ENCODE measurements at regions not wholly inside any gene's neighbourhood (a gene's known extent, or its start where the extent isn't known, plus 50 kb on each side); places are given as distances from the start of the nearest gene placed in this dataset.

- no peak for DNase-seq (ENCODE audit: low read depth)
- no peak overlapping the region for H3K4me3 ChIP-seq (ENCODE audit: control insufficient read depth, low read depth, low read length)
- TF ChIP-seq, protein P1, sequence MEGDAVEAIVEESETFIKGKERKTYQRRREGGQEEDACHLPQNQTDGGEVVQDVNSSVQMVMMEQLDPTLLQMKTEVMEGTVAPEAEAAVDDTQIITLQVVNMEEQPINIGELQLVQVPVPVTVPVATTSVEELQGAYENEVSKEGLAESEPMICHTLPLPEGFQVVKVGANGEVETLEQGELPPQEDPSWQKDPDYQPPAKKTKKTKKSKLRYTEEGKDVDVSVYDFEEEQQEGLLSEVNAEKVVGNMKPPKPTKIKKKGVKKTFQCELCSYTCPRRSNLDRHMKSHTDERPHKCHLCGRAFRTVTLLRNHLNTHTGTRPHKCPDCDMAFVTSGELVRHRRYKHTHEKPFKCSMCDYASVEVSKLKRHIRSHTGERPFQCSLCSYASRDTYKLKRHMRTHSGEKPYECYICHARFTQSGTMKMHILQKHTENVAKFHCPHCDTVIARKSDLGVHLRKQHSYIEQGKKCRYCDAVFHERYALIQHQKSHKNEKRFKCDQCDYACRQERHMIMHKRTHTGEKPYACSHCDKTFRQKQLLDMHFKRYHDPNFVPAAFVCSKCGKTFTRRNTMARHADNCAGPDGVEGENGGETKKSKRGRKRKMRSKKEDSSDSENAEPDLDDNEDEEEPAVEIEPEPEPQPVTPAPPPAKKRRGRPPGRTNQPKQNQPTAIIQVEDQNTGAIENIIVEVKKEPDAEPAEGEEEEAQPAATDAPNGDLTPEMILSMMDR (conservative IDR thresholded peaks at IDR 0.05; ENCODE audit: control insufficient read depth, insufficient read depth, low read depth, low read length) = no peak
These were observed 389.1 kb upstream of the PCDH7 start for GRCh38 chr4:30330894-30331652.

DNA sequence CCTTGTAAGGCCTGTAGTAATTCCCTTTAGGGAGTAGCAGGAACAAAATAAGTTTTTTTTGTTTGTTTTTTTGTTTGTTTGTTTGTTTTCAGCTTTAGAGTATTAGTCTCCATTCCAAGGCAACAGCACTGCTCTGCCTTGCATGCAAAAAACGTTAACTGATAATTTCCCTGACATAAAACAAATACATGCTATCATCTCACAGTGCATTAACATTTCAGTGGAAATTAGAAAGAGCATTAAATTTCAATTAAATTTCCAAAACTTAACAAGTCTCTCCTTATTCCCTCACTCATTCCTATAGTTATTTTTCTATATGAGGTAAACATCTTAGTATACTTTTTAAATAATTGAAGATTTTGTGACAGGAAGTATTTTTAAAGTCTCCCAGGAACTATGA lies 378.4 kb upstream of the PCDH7 start:
- H3K4me3 ChIP-seq (ENCODE audit: control insufficient read depth, low read depth, low read length) = no peak overlapping the region
- no peak for DNase-seq (ENCODE audit: low read depth)
- TF ChIP-seq, protein P1 (conservative IDR thresholded peaks at IDR 0.05; ENCODE audit: control insufficient read depth, insufficient read depth, low read depth, low read length) = no peak

GRCh38 chr4:30350288-30350687 lies 369.9 kb upstream of the PCDH7 start:
- no peak for DNase-seq (ENCODE audit: low read depth)
- TF ChIP-seq, protein P1 (conservative IDR thresholded peaks at IDR 0.05; ENCODE audit: control insufficient read depth, insufficient read depth, low read depth, low read length) = no peak
- no peak overlapping the region for H3K4me3 ChIP-seq (ENCODE audit: control insufficient read depth, low read depth, low read length)

- no peak for DNase-seq (ENCODE audit: low read depth)
- TF ChIP-seq, protein P1 (conservative IDR thresholded peaks at IDR 0.05; ENCODE audit: control insufficient read depth, insufficient read depth, low read depth, low read length) = no peak
These were observed 365.6 kb upstream of the PCDH7 start for GRCh38 chr4:30354605-30355004.

GRCh38 chr4:30362436-30362835 lies 357.7 kb upstream of the PCDH7 start:
- no peak for DNase-seq (ENCODE audit: low read depth)
- TF ChIP-seq, protein P1 (conservative IDR thresholded peaks at IDR 0.05; ENCODE audit: control insufficient read depth, insufficient read depth, low read depth, low read length) = no peak
- H3K4me3 ChIP-seq (ENCODE audit: control insufficient read depth, low read depth, low read length) = no peak overlapping the region

More at GRCh38 chr4:30354605-30355004, 365.6 kb upstream of the PCDH7 start:
- no peak overlapping the region for H3K4me3 ChIP-seq (ENCODE audit: control insufficient read depth, low read depth, low read length)

DNA sequence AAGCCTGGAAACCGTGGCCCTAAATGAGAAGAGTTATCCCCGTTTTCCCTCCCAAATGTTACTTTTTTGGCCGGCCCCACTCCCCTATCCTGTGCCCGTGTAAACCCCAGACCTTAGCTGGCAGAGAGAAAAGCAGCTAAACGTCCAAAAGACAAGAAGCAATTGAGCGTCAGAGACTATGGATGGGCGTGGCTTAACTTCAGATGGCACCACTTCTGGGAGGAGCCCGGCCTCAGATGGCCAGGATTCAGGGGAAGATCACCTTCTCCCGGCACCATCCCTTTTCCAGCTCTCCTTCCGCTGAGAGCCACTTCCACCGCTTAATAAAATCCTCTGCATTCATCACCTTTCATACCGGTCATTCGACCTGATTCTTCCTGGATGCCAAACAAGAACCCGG lies 350.1 kb upstream of the PCDH7 start:
- H3K4me3 ChIP-seq (ENCODE audit: control insufficient read depth, low read depth, low read length) = no peak overlapping the region
- DNase-seq (ENCODE audit: low read depth) = no peak
- TF ChIP-seq, protein P1 (conservative IDR thresholded peaks at IDR 0.05; ENCODE audit: control insufficient read depth, insufficient read depth, low read depth, low read length) = no peak
